Parathyroid adenoma (tissue), 2 donors: ENCODE measurements at regions not wholly inside any gene's neighbourhood (a gene's known extent, or its start where the extent isn't known, plus 50 kb on each side); places are given as distances from the start of the nearest gene placed in this dataset.

Experiments used
- H2AFZ ChIP-seq: fragments of 300-600 bp; sonication (generic); one replicate; pipeline ENCODE4 v1.7.0; 2017; ENCODE audit warnings: antibody characterized with exemption, mild to moderate bottlenecking
- H3K27ac ChIP-seq: fragments of 300-600 bp; sonication (generic); one replicate; pipeline ENCODE4 v1.7.0; 2017
- H3K27me3 ChIP-seq: fragments of 300-600 bp; sonication (generic); one replicate; pipeline ENCODE4 v1.7.0; 2017; ENCODE audit warnings: low read length; ENCODE audit not compliant: control insufficient read depth, insufficient read depth
- H3K36me3 ChIP-seq: fragments of 300-600 bp; sonication (generic); one replicate; pipeline ENCODE4 v1.7.0; 2017; ENCODE audit warnings: low read length; ENCODE audit not compliant: control insufficient read depth, insufficient read depth
- H3K4me1 ChIP-seq: fragments of 300-600 bp; sonication (generic); one replicate; pipeline ENCODE4 v1.7.0; 2017; ENCODE audit warnings: control low read depth
- H3K4me2 ChIP-seq: fragments of 300-600 bp; sonication (generic); one replicate; pipeline ENCODE4 v1.7.0; 2017; ENCODE audit warnings: low read length
- H3K4me3 ChIP-seq: fragments of 300-600 bp; sonication (generic); one replicate; pipeline ENCODE4 v1.7.0; 2017; ENCODE audit warnings: low read depth, low read length
- H3K79me2 ChIP-seq: fragments of 300-600 bp; sonication (generic); one replicate; pipeline ENCODE4 v1.7.0; 2017; ENCODE audit warnings: control low read depth
- H3K9ac ChIP-seq: fragments of 300-600 bp; sonication (generic); one replicate; pipeline ENCODE4 v1.7.0; 2017; ENCODE audit warnings: mild to moderate bottlenecking
- H3K9me3 ChIP-seq: fragments of 300-600 bp; sonication (generic); one replicate; pipeline ENCODE4 v1.7.0; 2017; ENCODE audit warnings: low read length; ENCODE audit not compliant: control insufficient read depth
- TF ChIP-seq, protein P1 (sequence below): fragments of 300-600 bp; sonication (generic); IDR thresholded peaks from one replicate; pipeline ENCODE4 v1.7.0; 2017; ENCODE audit warnings: antibody characterized with exemption, mild to moderate bottlenecking
- donor health status: primary hyperparathyroidism.

DNA sequence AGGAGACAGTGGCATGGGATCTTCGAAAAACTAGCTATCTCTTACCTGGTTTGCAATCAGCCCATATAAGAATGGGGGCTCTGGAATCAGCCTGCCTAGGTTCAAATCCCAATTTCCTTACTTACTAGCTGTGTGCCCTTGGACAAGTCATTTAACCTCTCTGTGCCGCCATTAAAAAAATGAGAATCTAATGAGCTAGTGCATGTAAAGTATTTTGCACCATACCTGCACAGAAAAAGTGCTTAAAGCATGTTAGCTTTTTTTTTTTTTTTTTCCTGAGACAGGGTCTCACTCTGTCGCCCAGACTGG is 181.8 kb downstream of the SHQ1 start:
- TF ChIP-seq, protein P1, sequence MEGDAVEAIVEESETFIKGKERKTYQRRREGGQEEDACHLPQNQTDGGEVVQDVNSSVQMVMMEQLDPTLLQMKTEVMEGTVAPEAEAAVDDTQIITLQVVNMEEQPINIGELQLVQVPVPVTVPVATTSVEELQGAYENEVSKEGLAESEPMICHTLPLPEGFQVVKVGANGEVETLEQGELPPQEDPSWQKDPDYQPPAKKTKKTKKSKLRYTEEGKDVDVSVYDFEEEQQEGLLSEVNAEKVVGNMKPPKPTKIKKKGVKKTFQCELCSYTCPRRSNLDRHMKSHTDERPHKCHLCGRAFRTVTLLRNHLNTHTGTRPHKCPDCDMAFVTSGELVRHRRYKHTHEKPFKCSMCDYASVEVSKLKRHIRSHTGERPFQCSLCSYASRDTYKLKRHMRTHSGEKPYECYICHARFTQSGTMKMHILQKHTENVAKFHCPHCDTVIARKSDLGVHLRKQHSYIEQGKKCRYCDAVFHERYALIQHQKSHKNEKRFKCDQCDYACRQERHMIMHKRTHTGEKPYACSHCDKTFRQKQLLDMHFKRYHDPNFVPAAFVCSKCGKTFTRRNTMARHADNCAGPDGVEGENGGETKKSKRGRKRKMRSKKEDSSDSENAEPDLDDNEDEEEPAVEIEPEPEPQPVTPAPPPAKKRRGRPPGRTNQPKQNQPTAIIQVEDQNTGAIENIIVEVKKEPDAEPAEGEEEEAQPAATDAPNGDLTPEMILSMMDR: no peak
- H3K9me3 ChIP-seq: no peaks in the 10 kb centered on the region
- no peaks in the 10 kb centered on the region for H3K4me1 ChIP-seq
- no peak overlapping the region for H3K27ac ChIP-seq
- H3K9ac ChIP-seq: no peak overlapping the region
- no peaks in the 10 kb centered on the region for H3K36me3 ChIP-seq
- H3K79me2 ChIP-seq: no peaks in the 10 kb centered on the region
- no peaks in the 10 kb centered on the region for H3K27me3 ChIP-seq
- H3K4me3 ChIP-seq: no peak overlapping the region
- no peak overlapping the region for H2AFZ ChIP-seq
- no peak overlapping the region for H3K4me2 ChIP-seq

DNA sequence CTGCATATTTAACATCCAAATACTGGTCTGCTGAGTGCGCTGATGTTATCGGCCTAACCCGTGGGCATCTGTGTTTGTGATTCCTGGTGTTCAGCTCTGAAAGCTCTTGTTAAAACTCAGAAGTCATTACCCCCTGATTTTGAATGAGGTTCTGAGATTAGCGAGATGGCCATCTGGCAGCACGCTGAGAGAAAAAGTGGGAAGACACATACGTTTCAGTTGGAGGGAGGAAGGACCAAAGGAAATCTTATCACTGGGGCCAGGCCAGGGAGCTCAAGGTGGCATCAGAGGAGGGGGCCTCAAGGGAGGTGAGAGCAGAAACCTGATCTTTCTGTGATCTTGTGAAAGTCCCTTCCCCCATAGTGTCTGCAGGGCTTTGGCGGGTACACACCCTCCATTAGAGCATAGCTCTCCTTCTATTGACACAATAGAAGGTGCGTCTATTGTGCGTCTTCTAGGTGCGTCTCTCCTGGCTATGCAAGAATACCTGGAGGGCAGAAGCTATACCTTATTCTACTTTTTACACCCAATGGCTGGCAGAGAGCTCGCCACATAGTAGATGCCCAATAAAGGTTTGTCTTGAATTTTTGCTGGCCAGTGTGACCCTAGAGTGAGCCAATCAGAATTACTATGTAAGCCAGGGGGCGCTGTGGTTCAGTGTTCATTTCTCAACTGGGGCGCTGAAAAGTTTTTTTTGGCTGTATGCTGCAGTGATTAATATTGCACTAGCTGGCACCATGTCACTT is 182.4 kb downstream of the SHQ1 start:
- no peaks in the 10 kb centered on the region for H3K27me3 ChIP-seq
- no peak overlapping the region for H3K27ac ChIP-seq
- TF ChIP-seq, protein P1: peak; percentile 34
- no peaks in the 10 kb centered on the region for H3K4me1 ChIP-seq
- no peak overlapping the region for H3K4me2 ChIP-seq
- no peaks in the 10 kb centered on the region for H3K36me3 ChIP-seq
- no peak overlapping the region for H3K9ac ChIP-seq
- H3K4me3 ChIP-seq: no peak overlapping the region
- no peak overlapping the region for H2AFZ ChIP-seq
- no peaks in the 10 kb centered on the region for H3K9me3 ChIP-seq
- H3K79me2 ChIP-seq: no peaks in the 10 kb centered on the region

DNA sequence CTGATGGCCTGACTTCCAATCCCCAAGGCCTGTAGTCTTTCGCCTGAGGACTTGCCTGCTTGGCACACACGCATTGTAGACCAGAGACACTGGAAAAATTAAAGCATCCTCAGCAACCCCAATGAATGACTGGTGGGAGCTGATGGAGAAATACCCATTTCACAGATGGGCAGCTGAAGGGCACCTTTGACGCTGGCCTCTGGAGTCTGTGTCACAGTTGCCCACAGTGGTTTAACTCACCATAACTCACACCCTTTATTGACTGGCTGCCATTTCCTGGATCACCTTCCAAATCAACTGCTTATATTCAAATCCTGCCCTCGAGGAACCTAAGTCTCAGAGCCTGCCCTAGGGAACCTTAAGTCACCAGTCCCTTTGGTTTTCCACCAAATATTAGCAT is 183.1 kb downstream of the SHQ1 start:
- no peaks in the 10 kb centered on the region for H3K27me3 ChIP-seq
- no peaks in the 10 kb centered on the region for H3K4me1 ChIP-seq
- H2AFZ ChIP-seq: no peak overlapping the region
- H3K27ac ChIP-seq: no peak overlapping the region
- H3K36me3 ChIP-seq: no peaks in the 10 kb centered on the region
- no peak overlapping the region for H3K4me3 ChIP-seq
- TF ChIP-seq, protein P1: no peak
- H3K9me3 ChIP-seq: no peaks in the 10 kb centered on the region
- H3K9ac ChIP-seq: no peak overlapping the region
- no peak overlapping the region for H3K4me2 ChIP-seq
- H3K79me2 ChIP-seq: no peaks in the 10 kb centered on the region

DNA sequence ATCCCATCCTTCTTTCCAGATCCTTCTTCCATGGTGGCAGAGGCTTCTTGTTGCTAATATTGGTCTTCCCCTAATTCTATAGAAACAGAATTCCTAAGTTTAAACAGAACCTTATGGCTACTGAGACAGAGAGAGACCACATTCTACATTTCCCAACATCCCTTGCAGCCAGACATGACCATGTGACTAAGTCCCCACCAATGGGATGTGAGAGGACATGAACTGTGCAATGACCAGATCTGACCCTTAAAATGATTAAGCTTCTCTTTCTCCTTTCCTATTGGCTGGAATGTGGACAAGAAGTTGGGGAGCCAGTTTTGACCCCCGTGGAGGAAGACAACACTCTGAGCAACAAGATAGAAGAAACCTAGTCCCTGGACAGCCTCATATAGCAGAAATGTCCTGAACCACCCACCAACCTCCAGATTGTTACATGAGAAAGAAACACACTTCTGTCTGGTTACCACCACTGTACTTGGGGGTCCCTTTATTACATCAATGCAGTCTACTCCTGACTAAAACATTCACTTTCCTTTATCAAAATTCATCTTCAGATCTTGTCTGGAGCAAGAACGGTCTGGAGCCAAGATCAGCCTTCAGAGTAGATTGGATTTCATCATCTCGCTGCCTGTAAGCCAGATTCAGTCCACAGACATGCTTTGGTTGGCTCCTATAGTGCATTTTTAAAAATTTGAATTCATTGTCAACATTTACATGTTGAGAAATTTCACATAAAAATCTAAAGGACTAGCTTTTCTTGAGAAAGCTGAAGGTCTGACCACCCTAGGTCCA is 183.9 kb downstream of the SHQ1 start:
- H3K9me3 ChIP-seq: no peaks in the 10 kb centered on the region
- H3K4me2 ChIP-seq: no peak overlapping the region
- H3K79me2 ChIP-seq: no peaks in the 10 kb centered on the region
- no peak overlapping the region for H3K27ac ChIP-seq
- no peaks in the 10 kb centered on the region for H3K27me3 ChIP-seq
- TF ChIP-seq, protein P1: no peak
- no peak overlapping the region for H2AFZ ChIP-seq
- no peaks in the 10 kb centered on the region for H3K36me3 ChIP-seq
- no peaks in the 10 kb centered on the region for H3K4me1 ChIP-seq
- H3K9ac ChIP-seq: no peak overlapping the region
- no peak overlapping the region for H3K4me3 ChIP-seq
